Activated CD4-positive, alpha-beta T cell treated with anti-CD3 and anti-CD28 coated beads, Interleukin-2, Interleukin-4, amounts not matched to agents 100 ng/mL and 50 ng/mL, durations not matched to agents 16 hours and 8 hours (primary cell): ENCODE measurements at regions not wholly inside any gene's neighbourhood (a gene's known extent, or its start where the extent isn't known, plus 50 kb on each side); places are given as distances from the start of the nearest gene placed in this dataset.

ENCODE experiments used
- DNase-seq: peaks from one replicate; pipeline ENCODE4 v3.0.0-alpha.2; 2020; ENCODE audit warnings: low spot score

DNA sequence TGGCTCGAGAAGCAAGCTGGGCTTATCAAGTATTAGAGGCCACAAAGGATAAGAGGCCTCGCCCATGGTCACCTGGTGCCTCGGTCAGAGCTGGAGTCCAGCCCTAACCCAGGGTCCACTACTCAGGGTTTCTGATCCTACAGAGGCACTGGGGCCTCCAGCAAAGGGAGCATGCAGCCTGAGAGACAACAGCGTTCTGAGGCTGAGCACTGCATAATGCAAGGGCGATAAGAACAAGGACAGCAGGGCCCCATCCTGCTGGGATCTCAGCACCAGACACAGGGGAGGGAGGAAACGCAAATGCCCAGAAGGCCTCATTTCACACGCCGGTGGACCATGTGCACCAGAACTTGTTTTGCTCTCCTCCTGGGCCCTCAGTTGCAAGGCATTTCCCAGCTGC, 63.0 kb downstream of the C5orf15 start:
- DNase-seq = no peak

GRCh38 chr5:133904641-133905040, 63.8 kb downstream of the C5orf15 start:
- DNase-seq = no peak

GRCh38 chr5:133902511-133903118, 65.8 kb downstream of the C5orf15 start:
- DNase-seq = no peak

- no peak for DNase-seq
Measured at GRCh38 chr5:133900534-133901270, 67.7 kb downstream of the C5orf15 start.

DNA sequence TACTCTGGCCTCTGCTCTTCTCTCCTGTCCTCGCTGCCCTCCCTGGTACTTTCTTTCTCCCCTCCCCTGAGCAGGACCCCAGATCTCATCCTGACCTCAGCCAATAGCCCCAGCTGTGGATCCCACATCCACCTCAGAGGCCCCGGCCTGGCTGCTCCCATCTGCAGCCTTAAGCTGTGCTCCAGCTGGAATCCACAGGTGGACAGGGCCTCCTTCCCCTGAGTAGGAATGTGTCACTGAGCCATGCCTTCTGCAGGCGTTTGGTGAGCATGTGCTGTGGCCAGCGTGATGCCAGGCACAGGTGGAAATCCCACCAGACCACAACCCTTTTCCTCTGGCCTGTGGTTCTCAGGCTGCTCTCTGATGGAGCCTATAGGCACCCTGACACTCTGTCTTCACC, 68.9 kb downstream of the C5orf15 start:
- DNase-seq = no peak

DNA sequence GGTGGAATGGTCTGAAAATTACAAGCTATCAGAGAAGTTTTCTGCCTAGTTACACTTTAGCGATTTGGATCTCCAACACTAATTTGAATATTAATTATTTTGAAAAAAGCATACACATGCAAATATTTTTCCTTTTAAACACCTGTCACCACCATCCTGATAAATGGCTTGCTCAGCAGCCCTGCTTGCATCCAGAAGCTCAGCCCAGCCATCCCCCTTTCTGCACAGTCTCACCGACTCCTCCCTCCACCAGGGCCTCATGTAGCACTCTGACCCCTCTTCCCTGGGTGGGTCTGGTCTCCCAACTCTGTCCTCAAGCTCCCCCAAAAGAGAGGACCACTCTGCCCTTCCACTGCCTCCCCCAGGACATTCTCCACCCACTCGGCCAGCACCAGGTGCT, 70.0 kb downstream of the C5orf15 start:
- DNase-seq = no peak

GRCh38 chr5:133897431-133897830, 71.0 kb downstream of the C5orf15 start:
- no peak for DNase-seq

GRCh38 chr5:133896873-133897272, 71.6 kb downstream of the C5orf15 start:
- DNase-seq = no peak

- no peak for DNase-seq
Measured at GRCh38 chr5:133895979-133896845, 72.2 kb downstream of the C5orf15 start.

DNA sequence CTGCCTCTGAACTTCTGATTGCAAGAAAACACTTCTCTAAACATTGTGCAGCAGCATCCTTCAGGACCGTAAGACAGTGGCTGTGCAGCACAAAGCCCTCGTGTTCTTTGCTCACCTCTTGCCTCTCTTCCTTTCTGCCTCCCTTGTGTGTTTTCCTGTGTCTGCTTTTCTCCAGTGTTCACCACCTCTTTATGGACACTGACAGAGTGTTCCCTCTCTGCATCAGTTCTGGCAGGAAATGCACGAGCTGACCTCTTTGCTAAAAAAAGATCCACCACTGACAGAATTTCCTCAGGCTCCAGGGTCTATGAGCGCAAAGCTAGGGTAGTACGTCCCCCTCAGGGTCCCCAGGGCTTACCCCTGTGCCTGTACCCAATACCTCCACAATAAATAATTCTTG, 74.3 kb downstream of the C5orf15 start:
- no peak for DNase-seq

- no peak for DNase-seq
Measured at GRCh38 chr5:133892774-133893173, 75.7 kb downstream of the C5orf15 start.

- no peak for DNase-seq
Measured at GRCh38 chr5:133892306-133892705, 76.1 kb downstream of the C5orf15 start.

GRCh38 chr5:133891390-133891789, 77.0 kb downstream of the C5orf15 start:
- DNase-seq = no peak

GRCh38 chr5:133890776-133891280, 77.6 kb downstream of the C5orf15 start:
- no peak for DNase-seq

DNA sequence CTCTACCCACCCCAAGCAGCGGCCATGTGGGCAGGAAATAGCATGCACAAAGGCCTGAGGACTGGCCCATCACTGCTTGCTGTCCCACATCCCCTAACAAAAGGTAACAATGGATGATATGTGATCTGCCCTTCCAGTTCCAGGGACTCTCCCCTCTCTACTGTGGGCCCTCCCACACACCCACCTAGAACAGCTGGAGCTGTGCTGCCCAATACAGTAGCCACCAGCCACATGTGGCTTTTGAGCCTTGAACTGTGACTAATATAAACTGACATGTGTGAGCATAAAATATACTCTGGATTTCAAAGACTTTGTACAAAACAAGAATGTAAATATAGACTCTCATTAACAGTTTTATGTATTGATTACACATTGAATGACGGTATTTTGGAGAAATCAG, 78.1 kb downstream of the C5orf15 start:
- no peak for DNase-seq

GRCh38 chr5:133889271-133889905, 79.0 kb downstream of the C5orf15 start:
- DNase-seq = no peak

DNA sequence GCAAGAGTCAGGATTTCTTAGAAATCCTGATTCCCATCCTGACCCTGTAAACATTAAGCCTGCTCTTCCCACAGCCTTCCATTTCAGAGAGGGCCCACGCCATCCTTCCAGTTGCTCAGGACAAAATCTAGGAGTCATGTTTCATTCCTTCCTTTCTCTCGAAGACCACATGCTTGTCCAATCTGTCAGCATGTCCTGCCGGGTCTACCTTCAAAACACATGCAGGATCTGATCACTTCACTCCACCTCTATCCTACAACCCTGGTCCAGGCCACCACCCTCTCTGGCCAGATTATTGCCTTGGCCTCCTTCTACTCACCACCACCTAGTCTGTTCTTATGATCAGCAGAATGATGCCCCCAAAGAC, 79.8 kb downstream of the C5orf15 start:
- DNase-seq = no peak

- no peak for DNase-seq
Measured at GRCh38 chr5:133885566-133885965, 82.9 kb downstream of the C5orf15 start.

- no peak for DNase-seq
Measured at GRCh38 chr5:133884569-133885311, 83.7 kb downstream of the C5orf15 start.

- DNase-seq = no peak
Measured at GRCh38 chr5:133883916-133884315, 84.5 kb downstream of the C5orf15 start.

- no peak for DNase-seq
Measured at GRCh38 chr5:133882846-133883245, 85.6 kb downstream of the C5orf15 start.

DNA sequence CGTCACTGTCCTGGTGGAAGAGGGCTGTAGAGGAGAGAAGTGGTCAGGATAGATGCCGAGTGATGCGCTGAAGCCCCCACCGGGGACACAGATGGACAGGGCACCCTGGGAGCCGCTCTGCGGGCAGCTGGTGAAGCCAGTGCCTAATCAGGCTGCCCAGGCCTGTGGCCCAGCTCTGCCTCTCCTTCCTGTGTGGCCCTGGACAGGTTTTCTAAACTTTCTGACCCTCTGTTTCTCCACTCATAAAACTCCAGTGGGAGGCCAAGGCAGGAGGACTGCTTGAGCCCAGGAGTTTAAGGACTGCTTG, 86.1 kb downstream of the C5orf15 start:
- no peak for DNase-seq
